ENCODE measurements at regions not wholly inside any gene's neighbourhood (a gene's known extent, or its start where the extent isn't known, plus 50 kb on each side); places are given as distances from the start of the nearest gene placed in this dataset.
"Not testable (repeated sequence)": the region's sequence is repeated elsewhere in the genome, so short reads cannot be mapped to it uniquely, and the experiment has no call there.

DNA sequence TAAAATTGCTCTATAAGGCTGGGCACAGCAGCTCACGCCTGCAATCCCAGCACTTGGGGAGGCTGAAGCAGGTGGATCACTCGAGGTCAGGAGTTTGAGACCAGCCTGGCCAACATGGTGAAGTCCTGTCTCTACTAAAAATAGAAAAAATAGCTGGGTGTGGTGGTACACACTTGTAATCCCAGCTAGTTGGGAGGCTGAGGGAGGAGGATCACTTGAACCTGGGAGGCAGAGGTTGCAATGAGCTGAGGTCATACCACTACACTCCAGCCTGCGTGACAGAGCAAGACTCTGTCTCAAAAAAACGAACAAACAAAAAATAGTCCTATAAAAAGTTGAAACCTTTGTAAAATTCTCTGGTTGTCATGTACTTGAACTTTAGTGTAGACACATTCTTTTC is 93.0 kb upstream of the KIF26B start:
- not testable (repeated sequence) for DNase-seq

DNA sequence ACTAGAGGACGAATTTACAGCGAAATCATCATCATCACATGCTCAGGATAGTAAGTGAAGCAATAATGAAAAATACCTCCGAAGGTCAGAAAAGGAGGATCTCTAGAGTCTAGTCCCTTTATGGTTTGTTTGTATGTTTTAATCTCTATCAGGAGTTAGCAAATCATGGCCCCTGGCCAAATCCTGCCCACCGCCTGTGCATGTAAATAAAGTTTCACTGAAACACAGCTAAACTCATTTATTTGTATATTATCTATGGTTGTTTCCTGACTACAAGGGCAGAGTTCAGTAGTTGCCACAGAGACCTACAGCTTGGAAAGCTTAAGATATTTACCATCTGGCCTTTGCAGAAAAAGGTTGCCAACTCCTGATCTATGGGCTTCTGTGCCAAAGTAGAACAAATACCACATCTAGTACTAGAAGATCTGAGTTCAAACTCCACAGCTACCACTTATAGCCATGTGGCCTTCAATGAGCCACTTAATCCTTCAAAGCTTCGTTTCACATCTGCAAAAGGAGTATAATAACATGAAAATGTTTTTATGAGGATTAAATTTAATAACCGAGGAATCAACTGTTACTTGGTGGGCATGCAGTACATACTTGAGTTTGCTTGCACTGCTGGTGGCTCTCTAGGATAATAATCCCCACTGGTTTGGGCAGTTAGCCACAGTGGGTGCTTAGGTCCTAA is 94.0 kb upstream of the KIF26B start:
- no peak for DNase-seq

GRCh38 chr1:245059806-245060424 is 94.9 kb upstream of the KIF26B start:
- DNase-seq, result no peak

DNA sequence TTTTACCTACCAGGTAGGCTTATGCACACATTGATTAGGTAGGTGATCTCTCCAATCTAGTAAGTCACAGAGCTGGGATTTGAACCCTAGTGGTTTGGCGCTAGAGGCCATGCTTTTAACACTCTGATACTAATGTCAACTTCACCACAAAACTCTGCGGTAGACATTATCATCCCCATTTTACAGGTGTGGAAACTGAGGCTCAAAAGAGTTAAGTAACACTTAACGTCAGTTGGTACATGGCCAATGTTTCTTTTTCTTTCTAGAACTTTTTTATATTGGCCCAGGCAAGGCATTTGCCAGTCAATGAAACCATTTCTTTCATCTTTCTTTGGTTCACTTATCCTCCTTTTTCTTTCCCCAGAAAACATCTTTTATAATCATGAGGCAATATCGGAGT is 95.9 kb upstream of the KIF26B start:
- DNase-seq, result no peak

- no peak for DNase-seq
Observed at GRCh38 chr1:245058436-245058835, 96.3 kb upstream of the KIF26B start.

DNA sequence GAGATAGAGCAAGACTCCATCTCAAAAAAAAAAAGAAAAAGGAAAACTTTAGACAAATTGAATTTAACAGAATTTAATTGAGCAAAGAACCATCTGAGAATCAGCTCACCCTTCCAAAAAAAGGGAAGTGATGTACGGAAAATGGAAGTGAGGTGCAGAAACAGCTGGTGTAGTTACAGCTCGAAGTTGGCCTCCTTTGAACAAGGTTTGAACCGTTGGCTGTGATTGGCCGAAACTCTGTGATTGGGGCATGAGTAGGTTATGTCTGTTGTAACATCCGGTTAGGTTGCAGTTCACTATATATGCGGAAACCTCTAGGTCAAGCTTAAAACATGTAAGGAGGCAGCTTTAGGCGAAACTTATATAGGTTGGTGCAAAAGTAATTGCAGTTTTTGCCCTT is 97.9 kb upstream of the KIF26B start:
- DNase-seq, result no peak

- DNase-seq, result not testable (repeated sequence)
Observed at GRCh38 chr1:245056296-245056695, 98.5 kb upstream of the KIF26B start.

GRCh38 chr1:245055752-245056151 is 99.0 kb upstream of the KIF26B start:
- no peak for DNase-seq

GRCh38 chr1:245054507-245055270 is 100.1 kb upstream of the KIF26B start:
- DNase-seq, result no peak

- DNase-seq, result no peak
Observed at GRCh38 chr1:245054105-245054504, 100.7 kb upstream of the KIF26B start.

- DNase-seq, result no peak
Observed at GRCh38 chr1:245052258-245052657, 102.5 kb upstream of the KIF26B start.

- DNase-seq, result peak in 1 of 2 experiments; percentile 46
Observed at GRCh38 chr1:245051349-245052221, 103.2 kb upstream of the KIF26B start.

DNA sequence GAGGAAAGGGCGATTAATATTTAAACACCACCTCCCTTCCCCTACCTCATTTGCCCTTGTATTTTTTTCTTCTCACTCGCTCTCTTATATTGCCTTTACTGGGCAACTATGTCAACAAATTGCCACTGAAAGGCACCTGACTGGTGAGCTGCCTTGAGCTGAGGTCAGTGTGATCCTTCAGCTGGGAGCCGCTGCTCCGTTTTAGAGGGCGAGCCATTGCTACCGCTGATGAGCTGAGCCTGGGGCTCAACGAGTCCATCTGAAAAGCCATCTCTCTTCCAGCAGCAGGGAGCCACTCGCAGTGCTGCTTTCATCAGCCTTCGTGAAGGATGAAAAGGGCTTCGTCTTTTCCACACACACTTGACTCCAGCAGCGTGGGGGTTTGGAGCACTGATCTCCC is 108.0 kb upstream of the KIF26B start:
- no peak for DNase-seq

GRCh38 chr1:245046315-245046714 is 108.5 kb upstream of the KIF26B start:
- no peak for DNase-seq

DNA sequence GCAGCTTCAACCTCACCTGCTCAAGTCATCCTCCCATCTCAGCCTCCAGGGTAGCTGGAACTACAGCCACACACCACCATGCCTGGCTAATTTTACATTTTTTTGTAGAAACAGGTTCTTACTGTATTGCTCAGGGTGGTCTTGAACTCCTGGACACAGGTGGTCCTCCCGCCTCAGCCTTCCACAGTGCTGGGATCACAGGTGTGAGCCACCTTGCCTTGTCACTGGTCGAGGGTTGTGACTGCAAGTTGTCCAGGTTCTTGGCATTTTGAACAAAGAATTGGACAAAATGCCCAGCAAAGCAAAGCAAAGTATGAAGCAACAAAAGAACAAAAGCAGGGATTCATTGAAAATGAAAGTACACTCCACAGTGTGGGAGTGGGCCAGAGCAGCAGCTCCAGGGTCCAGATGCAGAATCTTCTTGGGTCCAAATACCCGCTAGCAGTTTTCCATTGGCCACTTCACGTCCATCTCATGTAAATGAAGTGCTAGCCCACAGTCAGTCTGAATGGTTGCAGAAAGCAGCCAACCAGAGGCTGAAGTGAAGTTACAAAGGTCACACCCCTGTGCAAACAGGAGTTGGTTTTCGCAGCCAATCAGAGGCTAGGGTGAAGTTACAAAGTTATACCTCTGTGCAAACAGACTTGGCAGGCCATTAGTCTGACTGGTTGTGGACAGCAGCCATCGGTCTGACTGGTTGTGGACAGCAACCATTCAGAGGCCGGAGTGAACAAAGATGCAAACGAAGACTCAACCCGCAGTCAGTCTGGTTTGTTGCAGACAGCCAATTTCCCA is 109.5 kb upstream of the KIF26B start:
- no peak for DNase-seq

- no peak for DNase-seq
Observed at GRCh38 chr1:245043611-245043940, 111.2 kb upstream of the KIF26B start.

DNA sequence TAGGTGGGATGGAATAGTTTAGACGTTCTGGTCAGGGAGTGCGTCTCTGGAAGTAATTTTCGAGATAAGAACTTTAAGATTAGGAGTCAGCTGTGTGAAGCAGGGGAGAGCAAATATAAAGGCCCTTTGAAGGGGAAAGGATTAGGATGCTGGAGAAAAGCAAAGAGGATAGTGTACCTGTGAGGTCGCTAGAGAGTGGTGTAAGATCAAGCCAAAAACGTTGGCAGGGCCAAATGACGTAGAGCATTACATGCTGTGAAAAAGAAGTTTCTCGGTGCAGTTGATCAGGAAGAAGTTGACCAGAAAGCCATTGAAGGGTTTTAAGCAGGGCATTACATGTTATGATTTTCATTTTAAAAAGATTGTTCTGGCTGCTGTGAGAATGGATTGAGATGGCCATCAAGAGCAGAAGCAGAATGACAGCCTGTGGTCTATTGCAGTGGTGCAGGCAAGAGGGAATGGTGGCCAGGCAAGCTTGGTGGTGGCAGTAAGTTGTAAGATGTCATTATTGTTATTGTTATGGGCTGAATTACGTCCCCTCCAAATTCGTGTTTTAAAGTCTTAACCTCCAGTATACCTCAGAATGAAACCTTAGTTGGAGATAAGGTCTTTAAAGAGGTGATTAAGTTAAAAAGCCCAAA is 113.6 kb upstream of the KIF26B start:
- no peak for DNase-seq

DNA sequence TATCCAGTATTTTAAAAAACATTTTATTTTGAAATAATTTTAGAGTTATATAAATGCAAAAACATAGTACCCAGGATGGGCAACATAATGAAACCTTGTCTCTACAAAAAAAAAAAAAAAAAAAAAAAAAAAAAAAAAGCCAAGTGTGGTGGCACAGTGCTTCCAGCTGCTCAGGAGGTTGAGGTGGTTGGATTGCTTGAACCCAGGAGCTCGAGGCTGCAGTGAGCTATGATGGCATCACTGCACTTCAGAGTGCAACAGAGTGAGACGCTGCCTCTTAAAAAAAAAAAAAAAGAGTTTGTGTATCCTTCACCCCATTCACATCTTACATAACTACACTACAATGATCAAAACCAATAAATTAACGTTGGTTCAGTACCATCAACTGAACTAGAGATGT is 115.6 kb upstream of the KIF26B start:
- no peak for DNase-seq

DNA sequence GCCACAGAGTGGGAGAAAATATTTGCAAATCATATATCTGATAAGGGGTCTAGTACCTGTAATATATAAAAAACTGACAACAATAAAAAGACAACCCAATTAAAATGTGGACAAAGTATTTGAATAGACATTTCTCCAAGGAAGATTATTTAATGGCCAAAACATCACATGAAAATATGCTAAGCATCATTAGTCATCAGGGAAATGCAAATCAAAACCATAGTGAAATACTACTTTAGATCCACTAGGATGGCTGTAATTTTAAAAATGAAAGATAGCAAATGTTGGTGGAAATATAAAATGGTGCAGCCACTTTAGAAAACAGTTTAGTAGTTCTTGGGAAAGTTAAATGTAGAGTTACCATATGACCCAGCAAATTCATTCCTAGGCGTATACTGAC is 118.7 kb upstream of the KIF26B start:
- DNase-seq, result no peak

- DNase-seq, result no peak
Observed at GRCh38 chr1:245031041-245031440, 123.7 kb upstream of the KIF26B start.

- no peak for DNase-seq
Observed at GRCh38 chr1:245026247-245026646, 128.5 kb upstream of the KIF26B start.

- DNase-seq, result no peak
Observed at GRCh38 chr1:245025525-245025924, 129.3 kb upstream of the KIF26B start.
